Activated naive CD8-positive, alpha-beta T cell treated with anti-CD3 and anti-CD28 coated beads, Interleukin-2, amount 50 U/mL, for 24 hours (primary cell): ENCODE measurements at regions not wholly inside any gene's neighbourhood (a gene's known extent, or its start where the extent isn't known, plus 50 kb on each side); places are given as distances from the start of the nearest gene placed in this dataset.

Source experiments
- ATAC-seq: fragments of 150-1000 bp; cut with Tn5 transposase; one replicate; pipeline ENCODE4 v1.10.0; 2021
- DNase-seq: peaks from one replicate; pipeline ENCODE4 v3.0.0; 2021
- H3K27ac Mint-ChIP-seq: one replicate; pipeline ENCODE4 v1.8.0; 2021; ENCODE audit warnings: mild to moderate bottlenecking, mixed read lengths
- H3K27me3 Mint-ChIP-seq: one replicate; pipeline ENCODE4 v1.8.0; 2021; ENCODE audit warnings: mixed read lengths
- H3K36me3 Mint-ChIP-seq: one replicate; pipeline ENCODE4 v1.8.0; 2021; ENCODE audit warnings: low read depth, mixed read lengths
- H3K4me1 Mint-ChIP-seq: one replicate; pipeline ENCODE4 v1.8.0; 2021; ENCODE audit warnings: mixed read lengths
- H3K4me3 Mint-ChIP-seq: one replicate; pipeline ENCODE4 v1.8.0; 2021; ENCODE audit warnings: mild to moderate bottlenecking, moderate library complexity, mixed read lengths
- H3K9me3 Mint-ChIP-seq: one replicate; pipeline ENCODE4 v1.8.0; 2021; ENCODE audit warnings: mixed read lengths

DNA sequence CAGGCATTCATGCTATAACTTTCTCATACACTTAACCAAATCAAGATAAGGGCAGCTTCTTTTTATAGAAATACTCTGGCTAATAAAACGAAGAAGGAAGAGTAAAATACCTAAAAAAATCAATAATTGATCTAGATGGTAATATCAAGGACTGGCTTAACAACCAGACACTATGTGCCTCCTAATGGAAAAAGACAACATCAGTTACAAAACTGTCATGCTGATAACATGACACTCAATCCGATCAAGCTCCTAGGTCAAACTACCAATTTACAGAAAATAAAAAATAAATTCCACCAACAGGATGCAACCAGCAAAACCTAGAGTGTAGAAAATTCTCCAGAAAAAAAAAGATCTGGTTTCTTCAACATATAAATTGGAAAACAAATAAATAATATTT is 634.6 kb downstream of the IGSF11 start:
- Mint-ChIP-seq H3K27me3 (no peaks in the 10 kb centered on the region), H3K9me3 (peaks cover 11% of the 10 kb centered on the region), H3K36me3 (no peaks in the 10 kb centered on the region), H3K4me1 (no peaks in the 10 kb centered on the region), H3K27ac (no peak overlapping the region), H3K4me3 (no peak overlapping the region)
- ATAC-seq (no peak), DNase-seq (no peak)

GRCh38 chr3:118400886-118401285 is 633.8 kb downstream of the IGSF11 start:
- Mint-ChIP-seq H3K9me3 (peaks cover 6% of the 10 kb centered on the region), H3K4me1 (no peaks in the 10 kb centered on the region), H3K27me3 (no peaks in the 10 kb centered on the region), H3K36me3 (no peaks in the 10 kb centered on the region), H3K27ac (no peak overlapping the region), H3K4me3 (no peak overlapping the region)
- ATAC-seq (no peak), DNase-seq (no peak)

- Mint-ChIP-seq H3K36me3 (no peaks in the 10 kb centered on the region), H3K27me3 (no peaks in the 10 kb centered on the region), H3K27ac (no peak overlapping the region), H3K4me3 (no peak overlapping the region), H3K9me3 (peaks cover 7% of the 10 kb centered on the region), H3K4me1 (no peaks in the 10 kb centered on the region)
- ATAC-seq: no peak
- no peak for DNase-seq
Observed at GRCh38 chr3:118401887-118402286, 632.8 kb downstream of the IGSF11 start.

GRCh38 chr3:118402971-118403370 is 631.7 kb downstream of the IGSF11 start:
- no peaks in the 10 kb centered on the region for H3K4me1 Mint-ChIP-seq
- DNase-seq: no peak
- peaks cover 15% of the 10 kb centered on the region for H3K9me3 Mint-ChIP-seq
- ATAC-seq: no peak
- no peak overlapping the region for H3K4me3 Mint-ChIP-seq
- no peaks in the 10 kb centered on the region for H3K36me3 Mint-ChIP-seq
- no peaks in the 10 kb centered on the region for H3K27me3 Mint-ChIP-seq
- H3K27ac Mint-ChIP-seq: no peak overlapping the region

GRCh38 chr3:118406562-118406961 is 628.1 kb downstream of the IGSF11 start:
- no peak overlapping the region for H3K4me3 Mint-ChIP-seq
- peaks cover 18% of the 10 kb centered on the region for H3K9me3 Mint-ChIP-seq
- H3K4me1 Mint-ChIP-seq: no peaks in the 10 kb centered on the region
- DNase-seq: no peak
- no peak overlapping the region for H3K27ac Mint-ChIP-seq
- H3K36me3 Mint-ChIP-seq: no peaks in the 10 kb centered on the region
- ATAC-seq: no peak
- no peaks in the 10 kb centered on the region for H3K27me3 Mint-ChIP-seq

- no peak for ATAC-seq
- peaks cover 18% of the 10 kb centered on the region for H3K9me3 Mint-ChIP-seq
- H3K27me3 Mint-ChIP-seq: no peaks in the 10 kb centered on the region
- no peaks in the 10 kb centered on the region for H3K4me1 Mint-ChIP-seq
- DNase-seq: no peak
- H3K27ac Mint-ChIP-seq: no peak overlapping the region
- H3K4me3 Mint-ChIP-seq: no peak overlapping the region
- no peaks in the 10 kb centered on the region for H3K36me3 Mint-ChIP-seq
Observed at GRCh38 chr3:118408431-118408830, 626.2 kb downstream of the IGSF11 start.

DNA sequence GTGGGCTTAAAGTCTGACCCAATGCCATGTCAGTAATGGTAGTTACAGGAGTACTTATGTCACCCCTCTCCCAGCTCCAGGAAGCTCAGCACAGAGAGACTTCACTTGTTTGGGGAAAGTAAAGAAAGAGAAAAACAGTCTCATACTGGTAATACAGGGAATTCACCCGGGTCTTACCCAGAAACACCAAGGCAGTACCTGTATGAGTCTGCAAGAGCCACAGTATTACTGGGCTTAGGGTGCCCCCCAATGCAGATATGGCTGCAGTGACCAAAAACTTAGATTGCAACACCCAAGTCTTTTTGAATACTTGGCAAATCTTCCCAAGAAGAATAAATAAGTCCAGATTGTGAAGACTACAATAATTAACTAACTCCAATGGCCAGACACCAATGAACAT is 622.1 kb downstream of the IGSF11 start:
- Mint-ChIP-seq H3K36me3 (no peaks in the 10 kb centered on the region), H3K27ac (no peak overlapping the region), H3K4me3 (no peak overlapping the region), H3K4me1 (no peaks in the 10 kb centered on the region), H3K27me3 (no peaks in the 10 kb centered on the region), H3K9me3 (peaks cover 19% of the 10 kb centered on the region)
- no peak for DNase-seq
- no peak for ATAC-seq

- H3K9me3 Mint-ChIP-seq: peaks cover 16% of the 10 kb centered on the region
- H3K27me3 Mint-ChIP-seq: no peaks in the 10 kb centered on the region
- H3K4me3 Mint-ChIP-seq: no peak overlapping the region
- no peak overlapping the region for H3K27ac Mint-ChIP-seq
- H3K36me3 Mint-ChIP-seq: no peaks in the 10 kb centered on the region
- H3K4me1 Mint-ChIP-seq: no peaks in the 10 kb centered on the region
- DNase-seq: no peak
- ATAC-seq: no peak
Observed at GRCh38 chr3:118425272-118425837, 609.3 kb downstream of the IGSF11 start.

DNA sequence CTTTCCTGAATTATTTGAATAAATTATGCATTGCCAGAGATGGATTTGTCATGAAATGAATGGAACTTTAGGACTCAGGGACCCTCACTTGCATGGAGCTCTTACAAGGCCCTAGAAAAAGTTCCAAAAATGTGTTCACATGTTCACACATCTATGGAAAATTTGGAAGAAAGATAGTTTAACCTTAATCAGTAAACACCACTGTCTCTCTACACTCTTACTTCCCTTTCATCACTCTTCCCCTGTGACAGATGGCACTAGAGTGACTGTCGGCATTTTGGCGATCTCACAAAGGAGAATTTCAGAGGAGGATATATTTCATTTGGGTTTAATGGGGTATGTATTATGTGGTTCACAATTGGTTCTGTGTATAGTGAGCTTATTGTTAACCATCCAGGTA is 600.8 kb downstream of the IGSF11 start:
- H3K27me3 Mint-ChIP-seq: no peaks in the 10 kb centered on the region
- H3K4me1 Mint-ChIP-seq: no peaks in the 10 kb centered on the region
- peaks cover 4% of the 10 kb centered on the region for H3K9me3 Mint-ChIP-seq
- no peak for DNase-seq
- H3K27ac Mint-ChIP-seq: no peak overlapping the region
- H3K36me3 Mint-ChIP-seq: no peaks in the 10 kb centered on the region
- H3K4me3 Mint-ChIP-seq: no peak overlapping the region
- no peak for ATAC-seq

GRCh38 chr3:118435851-118436350 is 598.7 kb downstream of the IGSF11 start:
- Mint-ChIP-seq H3K36me3 (no peaks in the 10 kb centered on the region), H3K9me3 (no peaks in the 10 kb centered on the region), H3K4me1 (no peaks in the 10 kb centered on the region), H3K4me3 (no peak overlapping the region), H3K27ac (no peak overlapping the region), H3K27me3 (no peaks in the 10 kb centered on the region)
- no peak for ATAC-seq
- DNase-seq: no peak

GRCh38 chr3:118436697-118437262 is 597.9 kb downstream of the IGSF11 start:
- Mint-ChIP-seq H3K36me3 (no peaks in the 10 kb centered on the region), H3K4me1 (no peaks in the 10 kb centered on the region), H3K9me3 (no peaks in the 10 kb centered on the region), H3K27me3 (no peaks in the 10 kb centered on the region), H3K4me3 (no peak overlapping the region), H3K27ac (no peak overlapping the region)
- DNase-seq (no peak), ATAC-seq (no peak)

GRCh38 chr3:118445036-118445435 is 589.6 kb downstream of the IGSF11 start:
- ATAC-seq: no peak
- no peaks in the 10 kb centered on the region for H3K4me1 Mint-ChIP-seq
- no peaks in the 10 kb centered on the region for H3K27me3 Mint-ChIP-seq
- no peak overlapping the region for H3K4me3 Mint-ChIP-seq
- DNase-seq: no peak
- H3K36me3 Mint-ChIP-seq: no peaks in the 10 kb centered on the region
- H3K9me3 Mint-ChIP-seq: peaks cover 8% of the 10 kb centered on the region
- H3K27ac Mint-ChIP-seq: no peak overlapping the region

- no peaks in the 10 kb centered on the region for H3K4me1 Mint-ChIP-seq
- no peak overlapping the region for H3K4me3 Mint-ChIP-seq
- ATAC-seq (no peak), DNase-seq (no peak)
- H3K9me3 Mint-ChIP-seq: peaks cover 25% of the 10 kb centered on the region
- no peaks in the 10 kb centered on the region for H3K27me3 Mint-ChIP-seq
- no peak overlapping the region for H3K27ac Mint-ChIP-seq
- H3K36me3 Mint-ChIP-seq: no peaks in the 10 kb centered on the region
Observed at GRCh38 chr3:118447339-118447738, 587.3 kb downstream of the IGSF11 start.

DNA sequence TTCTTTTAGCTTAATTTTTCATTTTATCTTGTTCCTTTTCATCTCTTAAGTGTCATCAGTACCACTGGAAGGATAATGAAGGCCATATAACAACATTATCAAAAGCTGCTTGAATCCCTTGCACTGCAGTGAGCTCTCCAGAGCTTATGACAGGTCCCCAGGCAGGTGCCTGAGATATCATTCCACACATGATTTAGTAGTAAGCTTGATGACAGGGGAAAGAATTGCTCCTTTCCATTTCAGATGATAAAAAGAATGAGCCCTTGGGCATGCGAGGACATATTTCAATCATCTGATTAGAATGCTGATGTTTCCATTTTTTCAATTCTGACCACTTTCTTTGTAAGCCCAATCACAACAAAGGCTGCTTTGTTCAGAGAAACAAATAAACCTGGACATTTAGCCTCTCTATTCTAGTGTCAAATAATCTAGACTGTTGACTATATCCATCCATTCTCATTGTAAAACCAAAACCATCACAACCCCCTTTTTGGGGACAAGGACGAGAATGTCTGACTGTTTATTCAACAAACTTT is 567.8 kb downstream of the IGSF11 start:
- ATAC-seq (no peak), DNase-seq (no peak)
- H3K9me3 Mint-ChIP-seq: peaks cover 3% of the 10 kb centered on the region
- no peak overlapping the region for H3K4me3 Mint-ChIP-seq
- H3K36me3 Mint-ChIP-seq: no peaks in the 10 kb centered on the region
- no peaks in the 10 kb centered on the region for H3K4me1 Mint-ChIP-seq
- H3K27ac Mint-ChIP-seq: no peak overlapping the region
- no peaks in the 10 kb centered on the region for H3K27me3 Mint-ChIP-seq

DNA sequence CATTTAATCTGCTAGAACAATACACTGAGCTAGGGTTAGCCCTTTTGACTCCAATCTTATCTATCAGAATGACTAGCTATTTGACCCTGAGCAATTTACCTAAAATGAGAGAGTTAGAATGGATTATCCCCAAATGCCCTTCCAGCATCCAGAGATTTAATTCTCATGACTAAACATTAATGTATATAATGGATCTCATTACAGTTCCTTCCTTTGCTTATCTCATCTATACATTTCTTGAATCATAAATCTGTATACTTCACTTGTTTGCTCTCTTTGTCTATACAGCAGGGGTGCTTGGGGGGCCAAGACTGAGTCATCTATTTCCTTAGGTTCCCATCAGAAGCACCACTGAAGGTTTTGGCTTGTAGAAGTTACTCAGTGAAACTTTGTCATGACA is 565.8 kb downstream of the IGSF11 start:
- no peaks in the 10 kb centered on the region for H3K36me3 Mint-ChIP-seq
- H3K4me1 Mint-ChIP-seq: no peaks in the 10 kb centered on the region
- no peak overlapping the region for H3K27ac Mint-ChIP-seq
- no peak for ATAC-seq
- H3K9me3 Mint-ChIP-seq: peaks cover 5% of the 10 kb centered on the region
- no peak overlapping the region for H3K4me3 Mint-ChIP-seq
- no peak for DNase-seq
- H3K27me3 Mint-ChIP-seq: no peaks in the 10 kb centered on the region
